Femur (tissue), 1 donor: ENCODE measurements at regions not wholly inside any gene's neighbourhood (a gene's known extent, or its start where the extent isn't known, plus 50 kb on each side); places are given as distances from the start of the nearest gene placed in this dataset.

Experiments used
- DNase-seq: peaks from one replicate; pipeline ENCODE4 v3.0.0-alpha.2; 2017

DNA sequence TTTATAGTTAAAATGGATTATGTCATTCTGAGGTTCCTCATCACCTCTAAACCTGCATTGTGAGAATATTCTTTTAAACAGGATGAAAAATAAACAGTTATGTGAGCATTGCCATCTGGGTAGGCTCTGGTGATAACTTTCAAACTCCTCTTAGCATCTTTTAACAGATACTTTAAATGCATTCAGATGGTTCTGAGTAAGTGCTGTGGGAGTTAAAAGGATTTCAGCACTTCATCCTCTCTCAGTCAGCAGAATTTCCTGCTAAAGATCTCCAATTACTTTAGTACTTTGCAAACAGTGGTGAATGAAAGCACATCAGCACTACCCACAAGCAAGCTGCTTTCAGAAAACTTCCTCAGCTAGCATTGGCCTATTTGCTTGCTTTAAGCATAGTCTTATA is 59.3 kb upstream of the TMTC1 start:
- no peak for DNase-seq

DNA sequence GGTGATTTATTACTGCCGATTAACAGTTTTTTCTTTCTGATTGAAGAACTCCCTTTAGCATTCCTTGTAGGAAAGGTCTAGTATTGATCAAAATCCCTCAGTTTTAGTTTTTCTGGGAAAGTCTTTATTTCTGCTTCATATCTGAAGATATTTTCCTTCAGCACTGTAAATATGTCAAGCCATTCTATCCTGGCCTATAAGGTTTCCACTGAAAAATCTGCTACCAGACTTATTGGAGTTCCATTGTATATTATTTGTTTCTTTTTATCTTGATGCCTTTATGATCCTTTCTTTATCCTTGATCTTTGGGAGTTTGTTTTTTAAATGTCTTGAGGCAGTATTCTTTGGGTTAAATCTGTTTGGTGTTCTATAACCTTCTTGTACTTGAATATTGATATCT is 55.0 kb upstream of the TMTC1 start:
- no peak for DNase-seq
